ENCODE measurements at regions not wholly inside any gene's neighbourhood (a gene's known extent, or its start where the extent isn't known, plus 50 kb on each side); places are given as distances from the start of the nearest gene placed in this dataset.

GRCh38 chr3:22122567-22122966, 371.6 kb upstream of the ZNF385D start:
- Histone ChIP-seq H3K4me3 (no peak overlapping the region), H3K9me3 (no peaks in the 10 kb centered on the region), H3K36me3 (no peaks in the 10 kb centered on the region), H3K27me3 (no peaks in the 10 kb centered on the region), H3K27ac (no peak overlapping the region), H3K4me1 (no peaks in the 10 kb centered on the region)
- intact Hi-C loops (cut with DNase I; ENCODE audit: low total_unique reads), result no loop called here
- DNase-seq, result no peak
- TF ChIP-seq EP300 (IDR thresholded peaks at IDR 0.05) (no peak), CTCF (IDR thresholded peaks at IDR 0.05) (no peak), POLR2A (IDR thresholded peaks at IDR 0.05) (no peak), POLR2AphosphoS5 (IDR thresholded peaks at IDR 0.05) (no peak)
- 65 to 77% (median 67%) methylated on average over 3 of the region's 3 CpGs for WGBS, 5 donors

- WGBS, 5 donors, result 76 to 94% (median 90%) methylated on average over 2 of the region's 2 CpGs
- H3K4me3 ChIP-seq, result no peak overlapping the region
- TF ChIP-seq CTCF (IDR thresholded peaks at IDR 0.05) (no peak), POLR2AphosphoS5 (IDR thresholded peaks at IDR 0.05) (no peak), EP300 (IDR thresholded peaks at IDR 0.05) (no peak), POLR2A (IDR thresholded peaks at IDR 0.05) (no peak)
- H3K4me1 ChIP-seq, result no peaks in the 10 kb centered on the region
- no peak overlapping the region for H3K27ac ChIP-seq
- H3K27me3 ChIP-seq, result no peaks in the 10 kb centered on the region
- intact Hi-C loops (cut with DNase I; ENCODE audit: low total_unique reads), result no loop called here
- H3K9me3 ChIP-seq, result no peaks in the 10 kb centered on the region
- no peaks in the 10 kb centered on the region for H3K36me3 ChIP-seq
- DNase-seq, result no peak
Measured at GRCh38 chr3:22129101-22129500, 378.1 kb upstream of the ZNF385D start.

GRCh38 chr3:22141769-22142168, 390.8 kb upstream of the ZNF385D start:
- Histone ChIP-seq H3K4me3 (no peak overlapping the region), H3K27me3 (no peaks in the 10 kb centered on the region), H3K9me3 (peaks cover 0 to 4% (median 0%) of the 10 kb centered on the region in 4 donors), H3K27ac (no peak overlapping the region), H3K36me3 (no peaks in the 10 kb centered on the region), H3K4me1 (no peaks in the 10 kb centered on the region)
- DNase-seq, result no peak
- WGBS, 5 donors, result 37 to 60% (median 47%) methylated on average over 2 of the region's 2 CpGs
- TF ChIP-seq POLR2A (IDR thresholded peaks at IDR 0.05) (no peak), EP300 (IDR thresholded peaks at IDR 0.05) (no peak), CTCF (IDR thresholded peaks at IDR 0.05) (no peak), POLR2AphosphoS5 (IDR thresholded peaks at IDR 0.05) (no peak)
- intact Hi-C loops (cut with DNase I; ENCODE audit: low total_unique reads), result no loop called here

- H3K27me3 ChIP-seq, result no peaks in the 10 kb centered on the region
- intact Hi-C loops (cut with DNase I; ENCODE audit: low total_unique reads), result no loop called here
- H3K4me3 ChIP-seq, result no peak overlapping the region
- 83 to 91% (median 86%) methylated on average over 3 of the region's 3 CpGs for WGBS, 5 donors
- H3K4me1 ChIP-seq, result no peaks in the 10 kb centered on the region
- no peaks in the 10 kb centered on the region for H3K9me3 ChIP-seq
- no peaks in the 10 kb centered on the region for H3K36me3 ChIP-seq
- TF ChIP-seq CTCF (IDR thresholded peaks at IDR 0.05) (no peak), EP300 (IDR thresholded peaks at IDR 0.05) (no peak), POLR2AphosphoS5 (IDR thresholded peaks at IDR 0.05) (no peak), POLR2A (IDR thresholded peaks at IDR 0.05) (no peak)
- no peak overlapping the region for H3K27ac ChIP-seq
- no peak for DNase-seq
Measured at GRCh38 chr3:22147161-22147560, 396.2 kb upstream of the ZNF385D start.

Measured in stomach (tissue), 8 donors.